ENCODE measurements at regions not wholly inside any gene's neighbourhood (a gene's known extent, or its start where the extent isn't known, plus 50 kb on each side); places are given as distances from the start of the nearest gene placed in this dataset.

DNA sequence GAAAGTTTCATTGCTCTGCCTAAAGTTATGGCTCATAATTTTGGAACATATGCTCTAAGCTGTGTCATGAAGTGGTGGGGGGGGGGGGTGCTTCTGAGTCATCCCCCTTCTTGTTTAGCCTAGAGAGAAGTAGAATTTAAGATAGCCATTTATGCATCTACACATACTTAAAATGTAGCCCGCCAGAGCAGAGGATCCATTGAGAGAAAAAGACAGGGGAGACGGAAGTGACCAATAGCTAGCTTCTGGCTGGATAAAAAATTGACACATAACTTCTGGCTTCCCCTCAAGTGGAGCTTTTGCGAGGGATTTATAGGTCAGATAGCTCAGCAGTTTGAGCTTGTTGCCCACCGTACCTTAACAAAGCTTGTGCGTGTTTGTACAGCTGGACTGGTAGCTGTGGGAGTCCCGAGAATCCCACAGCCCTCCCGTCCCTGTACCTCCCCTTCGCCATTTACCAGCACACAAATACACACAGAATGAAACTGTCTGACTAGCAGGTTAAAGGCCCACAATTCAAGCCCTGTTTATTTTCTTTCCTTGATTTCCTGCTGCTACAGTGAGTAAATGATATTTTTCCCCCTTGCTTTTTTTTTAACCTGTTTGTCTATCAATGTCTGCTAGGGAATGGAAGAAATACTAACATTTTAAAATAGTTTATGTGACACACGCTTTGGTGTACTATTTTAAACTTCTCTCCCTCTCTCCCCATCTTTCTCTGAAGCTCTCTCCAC lies 232.6 kb upstream of the FERD3L start:
- Mint-ChIP-seq H3K36me3 (no peaks in the 10 kb centered on the region), H3K4me3 (no peak overlapping the region), H3K27me3 (no peaks in the 10 kb centered on the region), H3K4me1 (no peaks in the 10 kb centered on the region), H3K27ac (no peak overlapping the region), H3K9me3 (peaks cover 2 to 20% (median 8%) of the 10 kb centered on the region in 5 donors)
- no peak overlapping the region for H3K4me3 ChIP-seq (ENCODE audit: low read length)
- H3K36me3 ChIP-seq (ENCODE audit: insufficient read depth, low read length) = no peaks in the 10 kb centered on the region
- no peak for DNase-seq
- no peaks in the 10 kb centered on the region for H3K4me1 ChIP-seq (ENCODE audit: insufficient read depth, low read length)
- no peak overlapping the region for H3K27ac ChIP-seq (ENCODE audit: low read depth, low read length)
- no peaks in the 10 kb centered on the region for H3K27me3 ChIP-seq (ENCODE audit: insufficient read depth, low read length, poor library complexity, severe bottlenecking)
- CTCF ChIA-PET = no interaction called here
- POLR2A ChIA-PET = no interaction called here
- no peaks in the 10 kb centered on the region for H3K9me3 ChIP-seq (ENCODE audit: low read length)

DNA sequence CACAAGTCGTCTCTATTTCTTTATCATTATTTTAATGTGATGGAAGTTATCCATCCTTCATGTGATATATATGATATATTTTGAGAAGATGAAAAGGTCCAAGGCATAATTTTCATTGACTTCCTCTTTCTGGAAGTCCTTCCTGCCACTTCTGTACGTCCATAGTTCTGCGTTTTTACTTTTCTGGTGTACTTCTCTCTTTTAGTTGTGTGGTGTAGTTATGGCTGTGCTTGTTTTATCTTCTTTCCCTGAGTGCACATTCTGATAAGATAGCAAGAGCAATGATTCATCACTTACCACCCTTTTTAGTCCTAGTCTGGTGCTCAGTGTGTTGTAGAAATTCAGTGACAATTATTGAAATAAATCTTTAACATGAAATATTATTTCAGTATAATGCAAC lies 231.3 kb upstream of the FERD3L start:
- Histone ChIP-seq H3K36me3 (ENCODE audit: insufficient read depth, low read length) (no peaks in the 10 kb centered on the region), H3K4me1 (ENCODE audit: insufficient read depth, low read length) (no peaks in the 10 kb centered on the region), H3K27me3 (ENCODE audit: insufficient read depth, low read length, poor library complexity, severe bottlenecking) (no peaks in the 10 kb centered on the region), H3K4me3 (ENCODE audit: low read length) (no peak overlapping the region), H3K27ac (ENCODE audit: low read depth, low read length) (no peak overlapping the region), H3K9me3 (ENCODE audit: low read length) (no peaks in the 10 kb centered on the region)
- no peak for DNase-seq
- POLR2A ChIA-PET = no interaction called here
- H3K36me3 Mint-ChIP-seq = no peaks in the 10 kb centered on the region
- peaks cover 2 to 20% (median 9%) of the 10 kb centered on the region in 5 donors for H3K9me3 Mint-ChIP-seq
- no peak overlapping the region for H3K27ac Mint-ChIP-seq
- H3K4me1 Mint-ChIP-seq = no peaks in the 10 kb centered on the region
- no peaks in the 10 kb centered on the region for H3K27me3 Mint-ChIP-seq
- H3K4me3 Mint-ChIP-seq = no peak overlapping the region
- CTCF ChIA-PET = no interaction called here

- no peak overlapping the region for H3K27ac ChIP-seq (ENCODE audit: low read depth, low read length)
- Mint-ChIP-seq H3K9me3 (peaks cover 2 to 20% (median 9%) of the 10 kb centered on the region in 5 donors), H3K27ac (no peak overlapping the region), H3K4me1 (no peaks in the 10 kb centered on the region), H3K27me3 (no peaks in the 10 kb centered on the region), H3K36me3 (no peaks in the 10 kb centered on the region), H3K4me3 (no peak overlapping the region)
- POLR2A ChIA-PET = no interaction called here
- H3K4me1 ChIP-seq (ENCODE audit: insufficient read depth, low read length) = no peaks in the 10 kb centered on the region
- CTCF ChIA-PET = no interaction called here
- no peaks in the 10 kb centered on the region for H3K27me3 ChIP-seq (ENCODE audit: insufficient read depth, low read length, poor library complexity, severe bottlenecking)
- H3K4me3 ChIP-seq (ENCODE audit: low read length) = no peak overlapping the region
- DNase-seq = no peak
- H3K36me3 ChIP-seq (ENCODE audit: insufficient read depth, low read length) = no peaks in the 10 kb centered on the region
- H3K9me3 ChIP-seq (ENCODE audit: low read length) = no peaks in the 10 kb centered on the region
Measured at GRCh38 chr7:19375976-19376375, 230.8 kb upstream of the FERD3L start.

DNA sequence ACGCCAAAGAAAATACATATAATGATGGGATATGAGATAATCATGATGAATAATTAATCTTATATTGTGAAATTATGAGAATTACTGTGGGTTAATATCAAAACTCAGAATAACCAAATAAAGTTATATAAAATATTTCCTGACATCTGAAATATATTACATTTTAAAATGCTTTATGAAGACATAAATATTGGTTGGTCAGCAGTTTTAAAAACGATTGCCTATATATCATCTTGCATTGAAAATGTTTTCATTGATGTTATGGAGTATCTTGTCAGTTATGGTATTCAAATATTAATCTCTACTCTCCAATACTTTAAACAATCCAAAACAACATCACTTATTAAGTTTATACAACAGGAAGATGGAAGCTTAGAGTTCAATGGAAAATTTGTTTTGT lies 228.1 kb upstream of the FERD3L start:
- Histone ChIP-seq H3K27me3 (ENCODE audit: insufficient read depth, low read length, poor library complexity, severe bottlenecking) (no peaks in the 10 kb centered on the region), H3K9me3 (ENCODE audit: low read length) (no peaks in the 10 kb centered on the region), H3K36me3 (ENCODE audit: insufficient read depth, low read length) (no peaks in the 10 kb centered on the region), H3K4me1 (ENCODE audit: insufficient read depth, low read length) (no peaks in the 10 kb centered on the region), H3K4me3 (ENCODE audit: low read length) (no peak overlapping the region), H3K27ac (ENCODE audit: low read depth, low read length) (no peak overlapping the region)
- Mint-ChIP-seq H3K36me3 (no peaks in the 10 kb centered on the region), H3K4me1 (no peaks in the 10 kb centered on the region), H3K27me3 (no peaks in the 10 kb centered on the region), H3K4me3 (no peak overlapping the region), H3K27ac (no peak overlapping the region), H3K9me3 (peaks cover 4 to 17% (median 10%) of the 10 kb centered on the region in 5 donors)
- POLR2A ChIA-PET = no interaction called here
- CTCF ChIA-PET = no interaction called here
- DNase-seq = no peak

- no peaks in the 10 kb centered on the region for H3K4me1 ChIP-seq (ENCODE audit: insufficient read depth, low read length)
- no peaks in the 10 kb centered on the region for H3K36me3 ChIP-seq (ENCODE audit: insufficient read depth, low read length)
Measured at GRCh38 chr7:19369806-19370205, 224.6 kb upstream of the FERD3L start.

GRCh38 chr7:19369182-19369581 lies 224.0 kb upstream of the FERD3L start:
- CTCF ChIA-PET = no interaction called here
- DNase-seq = no peak
- H3K36me3 Mint-ChIP-seq = no peaks in the 10 kb centered on the region
- no peaks in the 10 kb centered on the region for H3K9me3 ChIP-seq (ENCODE audit: low read length)
- H3K27ac ChIP-seq (ENCODE audit: low read depth, low read length) = no peak overlapping the region
- H3K4me3 Mint-ChIP-seq = no peak overlapping the region
- POLR2A ChIA-PET = no interaction called here
- H3K27ac Mint-ChIP-seq = no peak overlapping the region
- H3K27me3 ChIP-seq (ENCODE audit: insufficient read depth, low read length, poor library complexity, severe bottlenecking) = no peaks in the 10 kb centered on the region
- no peaks in the 10 kb centered on the region for H3K4me1 Mint-ChIP-seq
- peaks cover 0 to 26% (median 5%) of the 10 kb centered on the region in 5 donors for H3K9me3 Mint-ChIP-seq
- H3K27me3 Mint-ChIP-seq = no peaks in the 10 kb centered on the region
- H3K4me3 ChIP-seq (ENCODE audit: low read length) = no peak overlapping the region
- no peaks in the 10 kb centered on the region for H3K4me1 ChIP-seq (ENCODE audit: insufficient read depth, low read length)
- no peaks in the 10 kb centered on the region for H3K36me3 ChIP-seq (ENCODE audit: insufficient read depth, low read length)

More at GRCh38 chr7:19369806-19370205, 224.6 kb upstream of the FERD3L start:
- Histone ChIP-seq H3K9me3 (ENCODE audit: low read length) (no peaks in the 10 kb centered on the region), H3K27me3 (ENCODE audit: insufficient read depth, low read length, poor library complexity, severe bottlenecking) (no peaks in the 10 kb centered on the region), H3K4me3 (ENCODE audit: low read length) (no peak overlapping the region), H3K27ac (ENCODE audit: low read depth, low read length) (no peak overlapping the region)
- no peaks in the 10 kb centered on the region for H3K4me1 Mint-ChIP-seq
- H3K4me3 Mint-ChIP-seq = no peak overlapping the region
- no peak for DNase-seq
- no peaks in the 10 kb centered on the region for H3K27me3 Mint-ChIP-seq
- CTCF ChIA-PET = no interaction called here
- POLR2A ChIA-PET = no interaction called here
- peaks cover 0 to 21% (median 5%) of the 10 kb centered on the region in 5 donors for H3K9me3 Mint-ChIP-seq
- no peak overlapping the region for H3K27ac Mint-ChIP-seq
- H3K36me3 Mint-ChIP-seq = no peaks in the 10 kb centered on the region

- no peak for DNase-seq
- H3K9me3 ChIP-seq (ENCODE audit: low read length) = no peaks in the 10 kb centered on the region
- no peaks in the 10 kb centered on the region for H3K4me1 Mint-ChIP-seq
- no peak overlapping the region for H3K27ac Mint-ChIP-seq
- no peaks in the 10 kb centered on the region for H3K27me3 ChIP-seq (ENCODE audit: insufficient read depth, low read length, poor library complexity, severe bottlenecking)
- H3K4me3 ChIP-seq (ENCODE audit: low read length) = no peak overlapping the region
- no peak overlapping the region for H3K27ac ChIP-seq (ENCODE audit: low read depth, low read length)
- POLR2A ChIA-PET = no interaction called here
- no peaks in the 10 kb centered on the region for H3K4me1 ChIP-seq (ENCODE audit: insufficient read depth, low read length)
- H3K9me3 Mint-ChIP-seq = peaks cover 0 to 26% (median 5%) of the 10 kb centered on the region in 5 donors
- CTCF ChIA-PET = no interaction called here
- H3K4me3 Mint-ChIP-seq = no peak overlapping the region
- H3K36me3 Mint-ChIP-seq = no peaks in the 10 kb centered on the region
- H3K36me3 ChIP-seq (ENCODE audit: insufficient read depth, low read length) = no peaks in the 10 kb centered on the region
- no peaks in the 10 kb centered on the region for H3K27me3 Mint-ChIP-seq
Measured at GRCh38 chr7:19368491-19368925, 223.3 kb upstream of the FERD3L start.

GRCh38 chr7:19364950-19365349 lies 219.7 kb upstream of the FERD3L start:
- Histone ChIP-seq H3K9me3 (ENCODE audit: low read length) (no peaks in the 10 kb centered on the region), H3K4me3 (ENCODE audit: low read length) (no peak overlapping the region), H3K4me1 (ENCODE audit: insufficient read depth, low read length) (no peaks in the 10 kb centered on the region), H3K27ac (ENCODE audit: low read depth, low read length) (no peak overlapping the region), H3K27me3 (ENCODE audit: insufficient read depth, low read length, poor library complexity, severe bottlenecking) (no peaks in the 10 kb centered on the region), H3K36me3 (ENCODE audit: insufficient read depth, low read length) (no peaks in the 10 kb centered on the region)
- no peak overlapping the region for H3K27ac Mint-ChIP-seq
- no peaks in the 10 kb centered on the region for H3K36me3 Mint-ChIP-seq
- no peaks in the 10 kb centered on the region for H3K4me1 Mint-ChIP-seq
- ChIA-PET POLR2A (no interaction called here), CTCF (no interaction called here)
- DNase-seq = no peak
- no peaks in the 10 kb centered on the region for H3K27me3 Mint-ChIP-seq
- H3K4me3 Mint-ChIP-seq = no peak overlapping the region
- H3K9me3 Mint-ChIP-seq = peaks cover 0 to 21% (median 3%) of the 10 kb centered on the region in 5 donors
